ENCODE measurements at regions not wholly inside any gene's neighbourhood (a gene's known extent, or its start where the extent isn't known, plus 50 kb on each side); places are given as distances from the start of the nearest gene placed in this dataset.
"Not testable (repeated sequence)": the region's sequence is repeated elsewhere in the genome, so short reads cannot be mapped to it uniquely, and the experiment has no call there.

- intact Hi-C loops (cut with micrococcal nuclease): no loop called here
Observed at GRCh38 chr3:102904629-102905028, 469.8 kb downstream of the ZPLD1 start.

GRCh38 chr3:102905811-102906210 lies 471.0 kb downstream of the ZPLD1 start:
- intact Hi-C loops (cut with micrococcal nuclease): no loop called here

GRCh38 chr3:102906818-102907217 lies 472.0 kb downstream of the ZPLD1 start:
- intact Hi-C loops (cut with micrococcal nuclease): no loop called here

GRCh38 chr3:102909904-102910303 lies 475.1 kb downstream of the ZPLD1 start:
- intact Hi-C loops (cut with micrococcal nuclease): no loop called here

- intact Hi-C loops (cut with micrococcal nuclease): no loop called here
Observed at GRCh38 chr3:102916532-102916931, 481.7 kb downstream of the ZPLD1 start.

GRCh38 chr3:102926618-102927017 lies 491.8 kb downstream of the ZPLD1 start:
- intact Hi-C loops (cut with micrococcal nuclease): no loop called here

- intact Hi-C loops (cut with micrococcal nuclease): no loop called here
Observed at GRCh38 chr3:102933377-102933776, 498.6 kb downstream of the ZPLD1 start.

GRCh38 chr3:102936511-102937045 lies 501.8 kb downstream of the ZPLD1 start:
- intact Hi-C loops (cut with micrococcal nuclease): no loop called here

- intact Hi-C loops (cut with micrococcal nuclease): no loop called here
Observed at GRCh38 chr3:102941786-102942185, 507.0 kb downstream of the ZPLD1 start.

GRCh38 chr3:102946445-102946844 lies 511.6 kb downstream of the ZPLD1 start:
- intact Hi-C loops (cut with micrococcal nuclease): not testable (repeated sequence)

- intact Hi-C loops (cut with micrococcal nuclease): no loop called here
Observed at GRCh38 chr3:102972350-102972749, 537.5 kb downstream of the ZPLD1 start.

GRCh38 chr3:102974333-102974732 lies 539.5 kb downstream of the ZPLD1 start:
- intact Hi-C loops (cut with micrococcal nuclease): no loop called here

- intact Hi-C loops (cut with micrococcal nuclease): no loop called here
Observed at GRCh38 chr3:102979191-102979590, 544.4 kb downstream of the ZPLD1 start.

GRCh38 chr3:102979682-102980354 lies 545.0 kb downstream of the ZPLD1 start:
- intact Hi-C loops (cut with micrococcal nuclease): no loop called here

GRCh38 chr3:102980355-102980696 lies 545.5 kb downstream of the ZPLD1 start:
- intact Hi-C loops (cut with micrococcal nuclease): no loop called here

- intact Hi-C loops (cut with micrococcal nuclease): no loop called here
Observed at GRCh38 chr3:103002425-103003176, 567.8 kb downstream of the ZPLD1 start.

GRCh38 chr3:103006526-103007183 lies 571.8 kb downstream of the ZPLD1 start:
- intact Hi-C loops (cut with micrococcal nuclease): no loop called here

GRCh38 chr3:103009609-103010008 lies 574.8 kb downstream of the ZPLD1 start:
- intact Hi-C loops (cut with micrococcal nuclease): no loop called here

- intact Hi-C loops (cut with micrococcal nuclease): no loop called here
Observed at GRCh38 chr3:103025880-103026279, 591.1 kb downstream of the ZPLD1 start.

GRCh38 chr3:103033841-103034240 lies 599.0 kb downstream of the ZPLD1 start:
- intact Hi-C loops (cut with micrococcal nuclease): no loop called here

GRCh38 chr3:103047640-103048039 lies 612.8 kb downstream of the ZPLD1 start:
- intact Hi-C loops (cut with micrococcal nuclease): no loop called here

GRCh38 chr3:103048068-103048722 lies 613.4 kb downstream of the ZPLD1 start:
- intact Hi-C loops (cut with micrococcal nuclease): no loop called here
